ENCODE measurements at regions not wholly inside any gene's neighbourhood (a gene's known extent, or its start where the extent isn't known, plus 50 kb on each side); places are given as distances from the start of the nearest gene placed in this dataset.
A peak's percentile ranks its signal among the peaks of the same experiment; 100 is the strongest.

- no peak for DNase-seq (ENCODE audit: low read depth)
Observed at GRCh38 chr14:34246206-34246605, 215.8 kb downstream of the SPTSSA start.

DNA sequence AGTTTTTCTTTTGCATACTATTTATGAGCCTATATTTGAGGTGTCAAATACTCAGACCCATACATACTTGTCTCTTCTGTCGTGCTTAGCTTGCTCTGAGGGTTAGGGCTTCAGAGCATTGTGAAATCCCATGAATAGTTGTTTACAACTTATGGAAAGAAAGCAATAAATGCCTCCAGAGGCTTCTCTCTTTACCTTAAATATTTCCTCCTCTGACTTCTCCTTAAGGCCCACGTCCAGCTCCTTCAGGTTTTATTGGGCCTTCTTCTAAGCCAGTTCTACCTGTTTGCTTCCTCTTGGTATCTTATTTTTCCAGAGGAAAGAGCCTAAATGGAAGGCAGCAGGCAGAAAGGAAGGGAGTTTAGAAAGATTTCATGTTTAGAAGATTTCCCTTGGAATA is 218.6 kb downstream of the SPTSSA start:
- DNase-seq (ENCODE audit: low read depth): no peak

DNA sequence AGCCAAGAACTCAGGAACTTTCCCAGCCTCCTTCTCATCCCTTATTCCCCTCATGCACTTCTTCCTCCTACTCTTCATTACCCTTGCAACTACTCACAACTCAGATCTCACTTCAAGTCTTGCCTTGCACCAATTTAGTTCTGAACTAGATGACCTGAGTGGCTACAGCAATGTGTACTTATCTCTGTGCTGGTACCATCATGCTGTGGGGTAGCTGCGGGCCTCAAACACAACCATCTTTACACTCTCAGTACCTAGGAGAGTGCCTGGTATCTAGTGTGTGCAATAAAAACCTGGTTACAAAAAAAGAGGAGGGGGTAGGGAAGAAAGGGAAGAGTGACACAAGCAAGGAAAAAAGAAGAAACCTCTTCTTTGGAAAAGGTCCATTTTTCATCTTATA is 219.0 kb downstream of the SPTSSA start:
- DNase-seq (ENCODE audit: low read depth): no peak

GRCh38 chr14:34241185-34241711 is 220.8 kb downstream of the SPTSSA start:
- DNase-seq (ENCODE audit: low read depth): no peak

DNA sequence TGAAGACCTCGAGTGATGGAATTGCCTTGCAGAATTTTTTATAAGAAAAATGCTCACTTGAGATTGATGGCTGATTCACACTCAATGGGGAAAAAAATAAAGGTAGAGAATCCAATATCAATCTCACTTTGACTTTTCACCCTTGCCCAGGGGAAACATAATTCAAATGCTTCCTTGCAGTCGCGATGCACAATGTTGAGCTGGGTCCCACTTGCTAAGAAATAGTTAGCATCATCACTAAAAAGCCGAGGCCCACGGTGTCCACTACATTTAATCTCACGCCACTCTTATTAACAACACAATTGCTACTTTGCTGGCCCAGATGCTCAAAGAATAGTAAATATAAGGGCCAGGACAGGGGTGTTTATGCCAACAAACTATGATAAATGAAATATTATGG is 223.4 kb downstream of the SPTSSA start:
- no peak for DNase-seq (ENCODE audit: low read depth)

DNA sequence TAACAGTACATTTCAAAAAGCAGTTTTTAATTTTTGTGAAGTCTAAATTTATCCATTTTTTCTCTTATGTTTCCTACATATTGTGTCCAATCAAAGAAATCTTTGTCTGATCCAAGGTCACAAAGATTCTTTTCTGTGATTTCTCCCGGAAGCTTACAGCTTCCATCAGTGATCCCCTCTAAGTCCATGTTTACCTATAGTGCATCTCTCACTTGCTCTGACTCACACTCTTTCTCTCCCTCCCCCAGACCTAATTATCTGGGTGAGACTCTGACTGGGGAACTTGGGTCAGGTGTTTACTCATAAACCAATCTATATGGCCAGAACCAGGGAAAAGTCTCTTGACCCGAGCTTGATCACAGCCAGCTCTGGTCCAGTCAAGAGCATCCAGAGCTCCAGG is 224.4 kb downstream of the SPTSSA start:
- DNase-seq (ENCODE audit: low read depth): no peak

GRCh38 chr14:34237081-34237480 is 225.0 kb downstream of the SPTSSA start:
- DNase-seq (ENCODE audit: low read depth): no peak

- DNase-seq (ENCODE audit: low read depth): no peak
Observed at GRCh38 chr14:34235643-34236300, 226.3 kb downstream of the SPTSSA start.

GRCh38 chr14:34234258-34234657 is 227.8 kb downstream of the SPTSSA start:
- no peak for DNase-seq (ENCODE audit: low read depth)

DNA sequence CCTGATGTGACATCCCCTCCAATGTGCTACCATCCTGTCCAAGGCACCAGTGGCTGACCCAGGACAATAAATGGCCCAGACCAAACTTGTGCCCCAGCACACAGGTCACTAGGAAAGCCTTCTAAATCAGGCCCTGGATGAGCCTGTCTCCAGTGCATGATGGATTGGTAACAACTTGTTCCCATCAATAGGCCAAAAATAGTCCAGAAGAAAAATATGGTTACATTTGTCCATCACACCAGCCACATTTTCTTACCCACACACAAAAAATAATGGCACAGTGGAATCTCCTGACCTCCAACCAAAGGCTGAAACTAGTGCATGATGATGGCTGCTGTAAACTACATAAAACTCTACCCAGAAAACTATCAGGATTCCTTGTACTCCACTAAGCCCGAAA is 228.4 kb downstream of the SPTSSA start:
- DNase-seq (ENCODE audit: low read depth): no peak

DNA sequence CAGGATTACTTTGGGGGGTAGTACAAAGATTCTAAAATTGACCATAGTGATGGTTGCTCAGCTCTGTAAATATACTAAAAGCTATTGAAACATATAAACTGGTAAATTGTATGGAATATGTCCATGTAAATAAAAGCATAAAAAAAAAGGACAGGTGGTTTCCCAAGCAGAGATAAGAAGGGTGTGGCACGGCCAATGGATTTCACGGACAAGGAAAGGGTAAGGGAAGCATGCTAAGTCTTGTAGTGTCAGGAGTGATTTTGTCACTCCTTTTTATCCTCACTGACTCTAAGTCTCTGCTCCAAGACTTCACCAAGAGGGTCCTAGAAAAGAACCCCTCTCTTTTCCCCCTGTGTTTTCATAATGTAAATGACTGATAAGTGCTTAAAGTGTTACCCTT is 229.2 kb downstream of the SPTSSA start:
- no peak for DNase-seq (ENCODE audit: low read depth)

GRCh38 chr14:34231626-34232025 is 230.4 kb downstream of the SPTSSA start:
- peak; percentile 13 for DNase-seq (ENCODE audit: low read depth)

DNA sequence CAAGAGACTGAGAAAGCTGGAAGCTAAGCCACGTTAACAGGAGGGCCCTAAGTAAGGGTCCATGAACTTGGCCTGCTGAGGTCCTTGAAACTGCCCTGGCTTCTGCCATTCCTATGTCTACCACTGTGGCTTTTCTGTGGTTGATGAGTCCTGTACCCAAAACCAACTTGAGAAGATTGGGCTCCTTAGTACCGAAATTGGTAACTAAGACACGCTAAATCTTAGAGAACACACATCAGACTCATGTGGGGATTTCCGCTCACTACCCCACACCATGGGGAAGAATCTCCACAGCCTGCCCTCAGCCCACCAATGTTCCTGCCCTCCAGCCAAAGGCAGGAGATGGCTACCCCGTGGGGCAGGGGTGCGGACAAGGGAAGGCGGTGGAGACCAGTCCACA is 232.9 kb downstream of the SPTSSA start:
- no peak for DNase-seq (ENCODE audit: low read depth)

- no peak for DNase-seq (ENCODE audit: low read depth)
Observed at GRCh38 chr14:34228650-34228976, 233.4 kb downstream of the SPTSSA start.

DNA sequence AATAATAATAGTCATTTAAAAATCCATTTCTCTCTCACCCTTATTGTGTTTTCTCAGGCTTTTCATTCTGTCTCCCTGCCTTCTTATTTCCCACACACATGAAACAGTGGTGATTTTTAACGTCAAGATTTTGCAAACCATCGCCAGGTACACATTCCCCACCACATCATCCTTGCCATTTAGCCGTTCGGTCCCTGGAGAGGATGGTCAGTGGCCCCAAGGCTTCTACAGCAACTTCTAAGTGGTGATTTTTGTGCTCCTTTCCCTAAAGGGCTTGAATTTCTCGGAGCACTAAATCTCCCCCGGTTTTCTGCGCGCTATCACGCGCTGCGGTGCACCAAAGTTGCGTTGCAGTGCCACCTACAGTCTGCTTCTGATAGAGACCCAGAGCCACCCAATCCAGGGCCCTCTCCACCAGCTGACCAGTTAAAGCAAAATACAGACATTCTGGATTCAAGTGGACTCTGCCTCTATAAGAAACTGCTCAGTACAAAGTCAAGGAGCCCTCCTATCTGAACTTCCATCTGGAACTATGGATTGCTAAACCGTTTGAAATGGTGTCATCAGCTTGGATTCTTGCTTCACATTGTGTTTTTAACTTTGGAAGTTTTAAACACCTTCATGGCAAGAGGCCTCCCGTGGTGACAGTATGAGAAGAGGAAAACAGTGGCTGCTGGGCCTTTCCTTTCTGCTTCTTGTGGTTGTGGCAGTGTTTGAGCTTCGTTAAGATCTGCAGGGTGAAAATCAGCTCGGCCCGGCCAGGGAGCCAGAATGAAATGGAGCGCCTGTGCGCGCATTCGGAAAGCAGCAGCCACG is 234.0 kb downstream of the SPTSSA start:
- DNase-seq (ENCODE audit: low read depth): peak; percentile 41

GRCh38 chr14:34224221-34224620 is 237.8 kb downstream of the SPTSSA start:
- DNase-seq (ENCODE audit: low read depth): no peak

- no peak for DNase-seq (ENCODE audit: low read depth)
Observed at GRCh38 chr14:34223373-34224148, 238.5 kb downstream of the SPTSSA start.

GRCh38 chr14:34222867-34223266 is 239.2 kb downstream of the SPTSSA start:
- no peak for DNase-seq (ENCODE audit: low read depth)

- no peak for DNase-seq (ENCODE audit: low read depth)
Observed at GRCh38 chr14:34222122-34222521, 239.9 kb downstream of the SPTSSA start.

- no peak for DNase-seq (ENCODE audit: low read depth)
Observed at GRCh38 chr14:34220921-34221320, 241.1 kb downstream of the SPTSSA start.

DNA sequence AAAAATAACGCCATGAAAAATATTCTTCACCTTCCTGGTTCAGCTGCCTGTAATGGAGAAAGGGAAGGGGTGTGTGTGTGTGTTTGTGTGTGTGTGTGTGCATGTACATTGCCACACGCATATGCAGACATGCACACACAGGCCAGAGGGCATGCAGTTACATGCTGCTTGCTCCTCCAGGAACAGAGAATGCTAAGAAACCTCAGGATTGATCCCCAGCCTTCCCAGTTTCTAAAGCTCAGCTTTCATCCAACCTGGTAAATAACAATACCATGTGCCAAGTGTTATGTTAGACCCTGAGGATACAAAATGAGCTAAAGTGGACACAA is 241.7 kb downstream of the SPTSSA start:
- DNase-seq (ENCODE audit: low read depth): no peak

DNA sequence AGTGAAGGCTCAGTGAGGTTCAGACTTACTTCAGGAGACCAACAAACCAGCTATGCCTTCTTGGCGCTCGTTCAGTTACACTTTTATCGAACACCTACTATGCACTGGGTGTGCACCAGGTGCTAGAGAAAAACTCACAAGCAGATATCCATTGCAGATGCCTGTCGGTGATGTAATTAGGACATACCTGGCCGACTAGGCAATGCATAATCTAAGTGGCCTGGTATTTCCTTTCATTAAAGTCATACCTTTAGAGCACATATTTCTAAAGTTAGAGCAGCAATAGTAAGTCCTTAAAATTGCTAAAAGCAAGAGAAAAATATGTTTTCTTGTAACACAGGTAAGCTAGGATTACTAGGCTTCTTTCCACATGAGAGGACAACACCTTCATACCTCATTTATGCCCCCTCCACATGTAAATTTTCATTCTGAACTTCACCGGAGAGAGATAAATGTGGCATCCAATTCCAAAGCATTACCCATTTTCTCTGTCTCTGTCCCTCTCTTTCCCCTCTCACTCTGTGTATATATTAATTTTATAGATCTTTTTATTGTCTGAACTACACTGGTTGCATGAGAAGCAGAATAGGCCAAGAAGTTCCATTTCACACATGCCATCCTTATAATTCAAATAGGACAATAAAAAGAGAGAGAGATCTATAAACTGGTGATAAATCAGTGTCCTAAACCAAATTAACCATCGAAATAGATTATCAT is 242.2 kb downstream of the SPTSSA start:
- no peak for DNase-seq (ENCODE audit: low read depth)

Measured in forelimb muscle (tissue), 1 donor.